ENCODE measurements at regions not wholly inside any gene's neighbourhood (a gene's known extent, or its start where the extent isn't known, plus 50 kb on each side); places are given as distances from the start of the nearest gene placed in this dataset.

DNA sequence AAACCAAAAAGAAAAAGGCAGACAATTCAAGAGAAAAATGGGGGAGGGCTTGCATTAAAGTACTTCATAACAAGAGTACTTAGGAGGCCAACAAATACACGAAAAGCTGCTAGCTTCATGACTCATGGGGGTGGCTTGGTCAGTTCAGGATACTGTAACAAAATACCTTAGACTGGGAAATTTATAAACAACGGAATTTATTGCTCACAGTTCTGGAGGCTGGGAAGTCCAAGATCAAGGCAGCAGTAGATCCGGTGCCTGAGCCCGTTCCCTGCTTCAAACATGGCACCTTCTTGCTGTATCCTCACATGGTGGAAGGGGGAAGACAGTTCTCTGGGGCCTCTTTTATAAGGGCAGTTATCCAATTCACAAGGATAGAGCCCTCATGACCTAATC lies 111.4 kb downstream of the C9orf50 start:
- TF ChIP-seq, protein P1, sequence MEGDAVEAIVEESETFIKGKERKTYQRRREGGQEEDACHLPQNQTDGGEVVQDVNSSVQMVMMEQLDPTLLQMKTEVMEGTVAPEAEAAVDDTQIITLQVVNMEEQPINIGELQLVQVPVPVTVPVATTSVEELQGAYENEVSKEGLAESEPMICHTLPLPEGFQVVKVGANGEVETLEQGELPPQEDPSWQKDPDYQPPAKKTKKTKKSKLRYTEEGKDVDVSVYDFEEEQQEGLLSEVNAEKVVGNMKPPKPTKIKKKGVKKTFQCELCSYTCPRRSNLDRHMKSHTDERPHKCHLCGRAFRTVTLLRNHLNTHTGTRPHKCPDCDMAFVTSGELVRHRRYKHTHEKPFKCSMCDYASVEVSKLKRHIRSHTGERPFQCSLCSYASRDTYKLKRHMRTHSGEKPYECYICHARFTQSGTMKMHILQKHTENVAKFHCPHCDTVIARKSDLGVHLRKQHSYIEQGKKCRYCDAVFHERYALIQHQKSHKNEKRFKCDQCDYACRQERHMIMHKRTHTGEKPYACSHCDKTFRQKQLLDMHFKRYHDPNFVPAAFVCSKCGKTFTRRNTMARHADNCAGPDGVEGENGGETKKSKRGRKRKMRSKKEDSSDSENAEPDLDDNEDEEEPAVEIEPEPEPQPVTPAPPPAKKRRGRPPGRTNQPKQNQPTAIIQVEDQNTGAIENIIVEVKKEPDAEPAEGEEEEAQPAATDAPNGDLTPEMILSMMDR (conservative IDR thresholded peaks at IDR 0.05; ENCODE audit: low read depth, low read length), result no peak
- no peak for TF ChIP-seq EZH2 (IDR thresholded peaks at IDR 0.05; ENCODE audit: borderline replicate concordance, low read depth, low read length, poor library complexity, severe bottlenecking)
